T-cell (primary cell): ENCODE measurements at regions not wholly inside any gene's neighbourhood (a gene's known extent, or its start where the extent isn't known, plus 50 kb on each side); places are given as distances from the start of the nearest gene placed in this dataset.

Source experiments
- ATAC-seq, 4 experiments: fragments of 200-7000 bp in 3 of 4; fragments of 150-1000 bp in 1 of 4; cut with Tn5 transposase; replicated peaks in 1 of 4; 1 replicate in 3 of 4; 2 replicates in 1 of 4; pipeline ENCODE4 v1.10.0; 2021; ENCODE audit warnings: moderate library complexity in 3 of 4, mild to moderate bottlenecking in 2 of 4, moderate number of reproducible peaks in 1 of 4
- CTCF ChIA-PET, 2 donors: fragments of 300-600 bp; sonication (Branson Sonifier 250); formaldehyde crosslinking; loops; one replicate each; lab custom pipeline; 2022; ENCODE audit warnings: antibody characterized with exemption in 2 of 2; lab: Charles Lee
- POLR2A ChIA-PET, 2 donors: fragments of 300-600 bp; sonication (Branson Sonifier 250); formaldehyde crosslinking; loops; one replicate each; lab custom pipeline; 2022; ENCODE audit warnings: antibody characterized with exemption in 2 of 2; lab: Charles Lee
- DNase-seq, 35 experiments: peaks; one replicate each; pipeline versions ENCODE4 v3.0.0 to v3.0.0-alpha.2; 2013 to 2023
- H3K27ac ChIP-seq: one replicate; pipeline ENCODE4 v1.5.1; 2013; ENCODE audit warnings: low read length
- H3K27me3 ChIP-seq, 2 experiments: replicated peaks in 1 of 2; 1 replicate in 1 of 2; 2 replicates in 1 of 2; pipeline versions ENCODE4 v1.6.1 to v1.7.0; 2013; ENCODE audit warnings: low read length in 1 of 2, mixed read lengths in 1 of 2; ENCODE audit not compliant: control insufficient read depth in 2 of 2, insufficient read depth in 2 of 2; ENCODE audit errors: extremely low read depth in 1 of 2
- H3K36me3 ChIP-seq, 2 donors: 1 replicate in 1 of 2; 2 replicates in 1 of 2; pipeline versions ENCODE4 v1.6.1 to v1.7.0; 2013; ENCODE audit warnings: low read length in 1 of 2; ENCODE audit not compliant: control insufficient read depth in 2 of 2, insufficient read depth in 1 of 2; ENCODE audit errors: extremely low read depth in 1 of 2
- H3K4me1 ChIP-seq, 2 experiments: 1 replicate in 1 of 2; 2 replicates in 1 of 2; pipeline versions ENCODE4 v1.6.1 to v1.7.0; 2013; ENCODE audit warnings: low read length in 2 of 2, mixed read lengths in 1 of 2; ENCODE audit not compliant: insufficient read depth in 2 of 2, control insufficient read depth in 1 of 2; ENCODE audit errors: extremely low read depth in 1 of 2
- H3K4me3 ChIP-seq, 2 donors: 1 replicate in 1 of 2; 2 replicates in 1 of 2; pipeline versions ENCODE4 v1.5.1 to v1.7.0; 2013; ENCODE audit warnings: mild to moderate bottlenecking in 2 of 2, low read length in 1 of 2, moderate library complexity in 1 of 2; ENCODE audit not compliant: control insufficient read depth in 1 of 2; ENCODE audit errors: extremely low read depth in 1 of 2
- H3K9me3 ChIP-seq: 2 replicates; pipeline ENCODE4 v1.7.0; 2013
- H3K27ac Mint-ChIP-seq, 2 donors: one replicate each; pipeline ENCODE4 v1.8.0; 2020 to 2021; ENCODE audit warnings: mild to moderate bottlenecking in 2 of 2, mixed read lengths in 2 of 2
- H3K27me3 Mint-ChIP-seq, 2 donors: one replicate each; pipeline ENCODE4 v1.8.0; 2021 to 2022; ENCODE audit warnings: mixed read lengths in 2 of 2
- H3K36me3 Mint-ChIP-seq: one replicate; pipeline ENCODE4 v1.8.0; 2021; ENCODE audit warnings: mixed read lengths
- H3K4me1 Mint-ChIP-seq, 3 donors: one replicate each; pipeline ENCODE4 v1.8.0; 2020 to 2022; ENCODE audit warnings: mixed read lengths in 3 of 3, mild to moderate bottlenecking in 1 of 3
- H3K4me3 Mint-ChIP-seq, 3 donors: one replicate each; pipeline ENCODE4 v1.8.0; 2020 to 2022; ENCODE audit warnings: mild to moderate bottlenecking in 3 of 3, mixed read lengths in 3 of 3, moderate library complexity in 3 of 3
- H3K9me3 Mint-ChIP-seq, 3 donors: one replicate each; pipeline ENCODE4 v1.8.0; 2020 to 2022; ENCODE audit warnings: mixed read lengths in 3 of 3
- WGBS: methylation state at CpG from one replicate; pipeline ENCODE4 v1.1.5; 2013; ENCODE audit warnings: missing lambda C conversion rate; ENCODE audit not compliant: insufficient coverage; 5-methylcytosine and 5-hydroxymethylcytosine counted together

DNA sequence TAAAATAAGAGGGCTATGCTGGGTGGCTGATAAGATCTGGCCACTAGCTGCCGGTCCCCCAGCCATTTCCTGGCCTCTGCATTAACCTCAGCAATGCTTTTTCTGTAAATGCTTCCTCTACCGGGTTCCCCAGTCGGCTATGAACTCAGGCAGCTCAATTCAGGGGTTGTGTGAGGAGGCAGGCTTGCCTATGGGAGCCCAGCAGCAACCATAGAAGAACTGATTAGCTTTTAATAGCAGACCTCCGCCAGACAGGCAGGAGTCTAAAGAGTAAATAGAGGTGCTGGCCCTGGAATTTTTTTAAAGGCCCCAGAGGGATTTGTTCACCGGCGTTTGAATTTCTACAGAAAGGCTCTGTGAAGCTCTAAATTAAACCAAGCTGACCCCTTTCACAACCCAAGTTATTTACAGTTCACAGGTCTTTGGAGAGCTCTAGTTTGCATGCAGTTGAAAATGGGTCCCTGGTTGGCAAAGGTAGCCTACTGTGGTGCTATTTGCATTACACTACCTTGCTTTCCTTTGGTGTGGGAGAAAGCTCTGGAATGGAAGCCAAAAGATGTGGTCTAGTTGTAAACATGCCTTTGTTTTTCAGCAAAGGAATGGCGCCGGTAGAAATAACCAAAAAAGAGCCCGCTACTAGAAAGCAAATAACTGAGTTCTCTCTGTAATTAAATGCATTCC is 289.7 kb upstream of the SEMA6A start:
- no peaks in the 10 kb centered on the region for H3K4me1 Mint-ChIP-seq
- Histone ChIP-seq H3K9me3 (no peaks in the 10 kb centered on the region), H3K36me3 (no peaks in the 10 kb centered on the region), H3K4me3 (no peak overlapping the region), H3K27ac (no peak overlapping the region), H3K4me1 (no peaks in the 10 kb centered on the region), H3K27me3 (no peaks in the 10 kb centered on the region)
- no peaks in the 10 kb centered on the region for H3K36me3 Mint-ChIP-seq
- ATAC-seq: no peak
- ChIA-PET CTCF (no interaction called here), POLR2A (no interaction called here)
- no peak for DNase-seq
- 0% methylated on average over 3 of the region's 9 CpGs for whole genome bisulfite sequencing
- peaks cover 0 to 7% (median 0%) of the 10 kb centered on the region in 3 donors for H3K9me3 Mint-ChIP-seq
- peaks cover 0 to 3% of the 10 kb centered on the region in 2 donors for H3K27me3 Mint-ChIP-seq
- no peak overlapping the region for H3K4me3 Mint-ChIP-seq
- no peak overlapping the region for H3K27ac Mint-ChIP-seq

DNA sequence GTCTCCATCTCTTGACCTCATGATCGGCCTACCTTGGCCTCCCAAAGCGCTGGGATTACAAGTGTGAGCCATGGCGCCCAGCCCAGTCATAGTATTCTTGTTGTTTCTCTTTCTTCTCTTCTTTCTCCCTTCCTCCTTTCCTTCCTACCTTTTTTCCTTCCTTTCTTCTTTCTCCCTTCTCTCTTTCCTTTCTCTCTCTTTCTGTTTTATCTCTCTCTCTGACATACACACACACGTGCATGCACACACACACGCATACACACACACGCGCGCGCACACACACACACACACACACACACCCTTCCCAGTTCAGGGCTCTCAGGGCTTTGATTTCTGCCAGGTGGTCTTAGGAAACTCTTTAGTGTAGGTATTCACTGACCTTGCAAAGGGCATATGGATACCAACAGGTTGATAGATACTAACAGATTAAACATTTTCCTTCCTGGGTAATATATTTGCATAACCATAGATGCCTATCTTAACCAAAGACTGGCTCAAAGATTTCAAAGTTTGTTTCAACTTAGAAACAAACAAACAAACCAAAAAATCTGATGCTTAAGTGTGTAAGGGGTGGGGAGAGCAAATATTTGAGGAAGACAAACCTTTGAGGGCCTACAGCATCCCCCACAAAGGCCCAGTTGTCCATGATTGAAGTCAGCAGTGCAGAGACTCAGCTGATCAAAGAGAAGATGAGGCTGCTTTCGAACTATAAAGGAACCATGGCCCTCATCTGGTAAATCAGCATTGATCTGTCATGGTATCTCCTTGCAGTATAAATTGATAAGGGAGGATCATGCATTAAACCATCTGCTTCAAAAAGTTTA is 288.2 kb upstream of the SEMA6A start:
- Mint-ChIP-seq H3K9me3 (peaks cover 0 to 3% (median 0%) of the 10 kb centered on the region in 3 donors), H3K27me3 (peaks cover 0 to 3% of the 10 kb centered on the region in 2 donors), H3K27ac (no peak overlapping the region), H3K36me3 (no peaks in the 10 kb centered on the region), H3K4me3 (no peak overlapping the region), H3K4me1 (no peaks in the 10 kb centered on the region)
- 92% methylated on average over 3 of the region's 10 CpGs for WGBS
- no peak for DNase-seq
- Histone ChIP-seq H3K4me1 (peaks cover 0 to 5% of the 10 kb centered on the region in 2 experiments), H3K27ac (no peak overlapping the region), H3K36me3 (no peaks in the 10 kb centered on the region), H3K9me3 (no peaks in the 10 kb centered on the region), H3K27me3 (no peaks in the 10 kb centered on the region), H3K4me3 (no peak overlapping the region)
- POLR2A ChIA-PET: interaction anchor here in 1 of 2 donors (0.6 kb wide), 1 partner anchor 9 kb away, joined by 6 read pairs; no protein-coding TSS in a partner anchor
- CTCF ChIA-PET: no interaction called here
- no peak for ATAC-seq

DNA sequence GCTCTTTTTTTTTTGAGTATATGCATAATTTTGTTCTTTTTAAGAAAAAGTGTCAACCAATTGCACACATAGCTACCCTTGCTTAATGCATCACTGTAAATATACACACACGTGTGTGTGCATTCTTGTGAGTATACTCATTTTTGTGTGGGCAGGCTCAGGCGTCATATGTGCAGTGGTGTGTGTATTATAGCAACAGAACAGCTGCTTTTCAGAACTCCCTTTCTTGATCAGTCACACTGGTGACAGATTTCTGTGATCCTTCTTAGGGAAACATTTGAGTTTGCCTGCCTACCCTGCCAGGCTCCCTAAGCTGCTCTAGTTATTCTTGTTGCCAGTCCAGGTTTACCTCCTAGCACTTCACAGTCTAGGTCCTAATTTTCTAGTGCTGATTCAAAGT is 287.0 kb upstream of the SEMA6A start:
- H3K4me3 ChIP-seq: no peak overlapping the region
- H3K4me1 ChIP-seq: peaks cover 0 to 5% of the 10 kb centered on the region in 2 experiments
- WGBS: no CpG with 5 or more reads among the region's 2 CpGs
- H3K27me3 ChIP-seq: no peaks in the 10 kb centered on the region
- DNase-seq (no peak), ATAC-seq (no peak)
- Mint-ChIP-seq H3K36me3 (no peaks in the 10 kb centered on the region), H3K9me3 (no peaks in the 10 kb centered on the region), H3K4me3 (no peak overlapping the region), H3K27ac (no peak overlapping the region), H3K27me3 (no peaks in the 10 kb centered on the region), H3K4me1 (no peaks in the 10 kb centered on the region)
- CTCF ChIA-PET: interaction anchor here in 1 of 2 donors (0.5 kb wide), 1 partner anchor 15 kb away, joined by 3 read pairs; no protein-coding TSS in a partner anchor
- H3K36me3 ChIP-seq: no peaks in the 10 kb centered on the region
- no peaks in the 10 kb centered on the region for H3K9me3 ChIP-seq
- H3K27ac ChIP-seq: no peak overlapping the region
- POLR2A ChIA-PET: no interaction called here

DNA sequence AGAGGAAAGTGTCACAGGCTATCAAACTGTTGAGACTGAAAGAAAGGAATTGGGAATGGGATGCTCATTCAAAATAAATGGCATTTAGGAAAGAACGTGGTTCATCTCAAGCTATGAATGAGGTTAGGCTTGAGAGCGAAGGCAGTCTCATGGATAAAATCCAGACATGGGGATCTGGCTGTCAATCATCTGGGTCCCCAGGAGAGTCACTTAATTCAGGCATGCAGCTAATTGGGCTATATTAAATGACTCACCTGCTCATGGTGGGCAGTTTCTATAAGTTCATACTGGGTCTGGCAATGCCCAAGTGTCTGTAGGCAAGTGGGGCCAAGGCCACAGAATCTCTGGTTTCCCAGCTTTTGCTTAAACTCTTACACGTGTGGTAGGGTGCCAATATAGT is 286.5 kb upstream of the SEMA6A start:
- H3K27me3 ChIP-seq: no peaks in the 10 kb centered on the region
- no peak for DNase-seq
- no peaks in the 10 kb centered on the region for H3K36me3 Mint-ChIP-seq
- no peaks in the 10 kb centered on the region for H3K9me3 ChIP-seq
- CTCF ChIA-PET: interaction anchor here in 1 of 2 donors (0.5 kb wide), 1 partner anchor 14 kb away, joined by 3 read pairs; no protein-coding TSS in a partner anchor
- H3K36me3 ChIP-seq: no peaks in the 10 kb centered on the region
- ATAC-seq: no peak
- no peak overlapping the region for H3K27ac Mint-ChIP-seq
- H3K9me3 Mint-ChIP-seq: no peaks in the 10 kb centered on the region
- H3K4me1 ChIP-seq: peaks cover 0 to 5% of the 10 kb centered on the region in 2 experiments
- POLR2A ChIA-PET: no interaction called here
- 85% methylated on average over 2 of the region's 3 CpGs for WGBS
- H3K4me1 Mint-ChIP-seq: no peaks in the 10 kb centered on the region
- no peak overlapping the region for H3K27ac ChIP-seq
- no peak overlapping the region for H3K4me3 ChIP-seq
- H3K27me3 Mint-ChIP-seq: no peaks in the 10 kb centered on the region
- no peak overlapping the region for H3K4me3 Mint-ChIP-seq

DNA sequence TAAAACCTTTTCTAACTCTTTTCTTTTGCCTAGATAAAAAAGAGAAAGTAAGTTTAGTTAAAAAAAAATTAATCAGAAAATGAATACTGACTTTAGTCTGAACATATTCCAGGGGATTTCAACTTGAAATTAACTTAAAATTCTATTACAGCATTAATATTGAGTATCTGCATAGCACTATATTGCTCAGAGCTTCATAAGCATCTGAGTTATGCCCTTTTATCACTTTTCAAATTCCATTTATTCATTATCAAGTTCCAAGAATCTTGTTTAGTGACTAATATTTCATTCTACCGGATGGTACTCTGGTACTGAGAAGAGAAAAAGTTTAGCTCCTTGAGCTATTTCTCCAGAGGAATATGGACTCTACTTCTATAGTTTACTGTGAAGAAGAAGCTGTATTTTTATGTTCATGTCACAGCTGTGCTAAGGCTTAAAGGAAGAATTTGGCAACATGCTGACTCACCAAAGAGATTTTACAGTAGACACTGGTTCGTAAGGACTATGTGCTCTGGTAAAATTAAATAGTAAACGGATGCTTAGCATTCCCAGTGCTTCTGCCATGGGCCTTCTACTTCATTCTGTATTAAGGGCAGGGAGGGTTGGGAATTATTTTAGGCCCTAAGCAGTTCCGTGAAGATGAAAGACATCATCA is 285.2 kb upstream of the SEMA6A start:
- H3K27me3 Mint-ChIP-seq: no peaks in the 10 kb centered on the region
- H3K4me1 Mint-ChIP-seq: no peaks in the 10 kb centered on the region
- H3K36me3 Mint-ChIP-seq: no peaks in the 10 kb centered on the region
- no peak overlapping the region for H3K27ac ChIP-seq
- DNase-seq (no peak), ATAC-seq (no peak)
- CTCF ChIA-PET: no interaction called here
- POLR2A ChIA-PET: no interaction called here
- peaks cover 0 to 5% of the 10 kb centered on the region in 2 experiments for H3K4me1 ChIP-seq
- no peak overlapping the region for H3K4me3 Mint-ChIP-seq
- no peaks in the 10 kb centered on the region for H3K9me3 ChIP-seq
- H3K27me3 ChIP-seq: no peaks in the 10 kb centered on the region
- no peak overlapping the region for H3K27ac Mint-ChIP-seq
- H3K36me3 ChIP-seq: no peaks in the 10 kb centered on the region
- WGBS: no CpG with 5 or more reads among the region's 4 CpGs
- no peaks in the 10 kb centered on the region for H3K9me3 Mint-ChIP-seq
- no peak overlapping the region for H3K4me3 ChIP-seq

DNA sequence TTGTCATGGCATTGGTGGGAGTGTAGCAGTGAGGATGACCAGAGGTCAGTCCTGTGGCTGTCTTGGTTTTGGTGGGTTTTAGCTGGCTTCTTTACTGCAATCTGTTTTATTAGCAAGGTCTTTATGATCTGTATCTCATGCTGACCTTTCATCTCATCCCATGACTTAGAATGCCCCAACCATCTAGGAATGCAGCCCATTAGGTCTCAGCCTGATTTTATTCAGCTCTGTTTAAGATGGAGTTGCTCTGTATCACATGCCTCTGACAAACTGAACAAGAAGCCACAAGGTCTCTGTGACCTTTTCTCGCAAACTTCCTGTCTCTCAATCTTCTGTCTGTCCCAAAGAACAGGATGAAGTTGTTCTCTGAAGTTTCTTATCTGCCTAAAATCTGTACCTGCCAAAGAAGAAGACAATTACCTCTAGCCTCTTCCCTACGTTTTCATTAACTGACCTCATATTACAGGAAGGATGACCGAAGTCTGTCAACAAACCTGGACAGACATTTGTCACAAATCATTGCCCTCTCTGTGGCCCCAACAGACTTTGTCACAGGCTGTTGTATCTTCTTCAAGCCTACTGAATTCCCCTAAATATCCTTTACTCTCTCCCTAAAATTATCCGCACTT is 284.2 kb upstream of the SEMA6A start:
- H3K27ac Mint-ChIP-seq: no peak overlapping the region
- peaks cover 0 to 5% of the 10 kb centered on the region in 2 experiments for H3K4me1 ChIP-seq
- no peaks in the 10 kb centered on the region for H3K9me3 Mint-ChIP-seq
- no peaks in the 10 kb centered on the region for H3K9me3 ChIP-seq
- 66% methylated on average over 3 of the region's 4 CpGs for WGBS
- DNase-seq (no peak), ATAC-seq (no peak)
- no peaks in the 10 kb centered on the region for H3K27me3 ChIP-seq
- no peaks in the 10 kb centered on the region for H3K36me3 ChIP-seq
- POLR2A ChIA-PET: no interaction called here
- no peaks in the 10 kb centered on the region for H3K27me3 Mint-ChIP-seq
- H3K36me3 Mint-ChIP-seq: no peaks in the 10 kb centered on the region
- no peaks in the 10 kb centered on the region for H3K4me1 Mint-ChIP-seq
- no peak overlapping the region for H3K27ac ChIP-seq
- no peak overlapping the region for H3K4me3 Mint-ChIP-seq
- CTCF ChIA-PET: no interaction called here
- H3K4me3 ChIP-seq: no peak overlapping the region
